ENCODE measurements at regions not wholly inside any gene's neighbourhood (a gene's known extent, or its start where the extent isn't known, plus 50 kb on each side); places are given as distances from the start of the nearest gene placed in this dataset.
"Not testable (repeated sequence)": the region's sequence is repeated elsewhere in the genome, so short reads cannot be mapped to it uniquely, and the experiment has no call there.

DNA sequence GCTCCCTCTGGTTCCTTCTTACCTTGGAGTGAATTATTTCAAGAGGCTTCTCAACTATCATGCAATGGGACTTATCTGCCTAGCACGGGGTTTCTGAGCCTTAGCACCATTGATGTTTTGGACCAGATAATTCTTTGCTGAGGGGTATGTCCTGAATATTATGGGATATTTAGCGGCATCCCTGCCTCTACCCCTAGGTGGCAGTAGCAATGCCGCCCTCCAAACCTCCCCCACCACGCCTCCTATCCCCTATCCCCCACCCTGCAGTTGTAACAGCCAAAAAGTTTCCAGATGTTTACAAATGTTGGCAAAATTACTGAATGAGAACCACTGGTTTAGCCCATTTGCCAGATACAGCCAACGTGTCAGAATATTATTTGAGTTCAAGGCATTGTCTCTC, 125.5 kb downstream of the POSTN start:
- no peak for DNase-seq

DNA sequence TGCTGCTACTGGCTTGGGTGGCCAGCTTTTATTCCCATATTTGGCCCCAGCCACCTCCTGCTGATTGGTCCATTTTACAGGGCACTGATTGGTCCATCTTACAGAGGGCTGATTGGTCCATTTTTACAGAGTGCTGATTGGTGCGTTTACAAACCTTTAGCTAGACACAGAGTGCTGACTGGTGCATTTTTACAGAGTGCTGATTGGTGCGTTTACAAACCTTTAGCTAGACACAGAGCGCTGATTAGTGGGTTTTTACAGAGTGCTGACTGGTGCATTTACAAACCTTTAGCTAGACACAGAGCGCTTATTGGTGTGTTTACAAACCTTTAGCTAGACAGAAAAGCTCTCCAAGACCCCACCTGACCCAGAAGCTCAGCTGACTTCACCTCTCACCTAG, 126.3 kb downstream of the POSTN start:
- DNase-seq = not testable (repeated sequence)

DNA sequence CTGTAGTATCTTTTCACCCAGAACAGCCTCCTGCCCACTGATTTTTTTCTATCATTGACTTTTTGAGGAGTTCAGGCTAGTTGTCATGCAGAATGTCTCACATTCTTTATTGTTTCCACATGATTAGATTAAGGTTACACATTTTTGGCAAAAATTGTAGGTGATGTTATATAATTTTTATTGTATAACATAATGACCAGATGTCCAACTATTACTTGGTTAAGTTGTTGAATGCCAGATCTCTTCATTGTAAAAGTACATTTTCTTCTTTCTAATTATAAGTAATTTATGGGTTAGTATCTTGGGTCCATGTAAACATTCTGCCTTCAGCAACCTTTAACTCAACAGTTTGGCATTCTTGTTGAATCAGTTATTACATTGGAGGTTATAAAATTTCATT, 138.4 kb downstream of the POSTN start:
- DNase-seq = no peak

DNA sequence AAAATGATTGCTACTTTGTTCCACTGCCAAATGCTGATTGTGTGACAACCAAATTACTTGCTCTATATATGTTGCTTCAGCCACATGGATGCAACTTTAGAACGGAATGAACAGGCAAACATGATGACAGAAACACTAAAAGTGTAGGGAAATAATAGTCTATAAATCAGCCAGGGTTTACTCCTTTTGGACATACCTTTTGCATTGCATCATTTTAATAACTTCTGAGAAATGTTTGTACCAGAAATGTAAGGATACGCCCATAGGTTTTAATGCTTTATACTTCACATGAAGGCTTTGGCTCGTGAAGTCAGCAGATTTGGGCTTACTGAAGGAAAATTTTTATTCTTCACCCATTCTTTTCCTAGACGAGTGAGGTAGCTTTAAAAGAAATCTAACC, 141.0 kb downstream of the POSTN start:
- no peak for DNase-seq

DNA sequence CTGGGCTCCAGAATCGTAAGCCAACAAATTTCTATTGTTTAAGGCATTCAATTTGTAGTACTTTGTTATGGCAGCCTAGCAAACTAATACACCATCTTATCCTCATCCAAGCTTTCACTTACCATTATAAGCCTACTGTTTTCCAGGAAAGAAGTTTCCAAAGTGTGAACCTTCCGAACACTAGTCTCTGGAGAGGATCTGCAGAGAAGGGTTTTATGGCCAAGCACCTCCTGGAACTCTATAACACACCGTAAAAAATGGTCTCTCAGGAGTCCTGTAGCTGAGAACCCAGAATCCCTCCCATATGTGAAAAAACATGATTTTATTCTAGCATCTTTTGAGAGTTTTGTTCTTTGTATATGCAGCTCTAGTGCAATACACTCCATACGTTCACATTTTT, 142.1 kb downstream of the POSTN start:
- no peak for DNase-seq

DNA sequence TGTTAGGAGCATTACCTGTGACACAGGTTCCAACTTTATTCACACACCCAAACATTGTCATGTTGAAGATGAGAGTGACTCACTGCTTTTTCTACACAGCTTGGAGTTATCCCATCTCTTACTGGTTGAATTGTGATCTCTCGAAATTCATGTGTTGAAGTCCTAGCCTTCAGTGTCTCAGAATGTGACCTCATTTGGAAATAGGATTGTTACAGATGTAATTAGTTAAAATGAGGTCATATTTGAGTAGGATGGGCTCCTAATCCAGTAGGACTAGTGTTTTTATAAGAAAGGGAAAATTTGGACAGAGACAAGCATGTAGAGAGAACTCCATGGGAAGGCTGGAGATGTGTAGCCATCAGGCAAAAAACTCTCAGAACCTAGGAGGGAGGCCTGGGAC, 142.5 kb downstream of the POSTN start:
- DNase-seq = no peak

DNA sequence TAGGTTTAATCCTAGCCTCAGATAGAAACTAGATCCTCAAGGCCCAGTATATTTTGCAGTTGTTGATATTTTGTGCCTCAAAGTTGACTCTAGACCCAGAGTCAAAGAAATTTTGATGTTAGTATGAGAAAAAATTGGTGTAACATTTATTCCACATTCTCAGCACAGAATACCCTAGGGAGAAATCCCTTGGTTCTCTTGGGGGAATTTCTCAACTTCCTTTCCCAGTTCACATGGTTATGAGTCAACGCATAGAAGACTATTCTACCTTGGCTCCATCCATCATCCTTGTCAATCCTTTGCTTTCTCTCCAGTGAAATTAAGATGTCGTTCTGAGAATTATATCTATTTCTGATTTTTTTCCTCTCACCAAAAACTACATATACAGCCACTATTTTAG, 145.3 kb downstream of the POSTN start:
- no peak for DNase-seq

DNA sequence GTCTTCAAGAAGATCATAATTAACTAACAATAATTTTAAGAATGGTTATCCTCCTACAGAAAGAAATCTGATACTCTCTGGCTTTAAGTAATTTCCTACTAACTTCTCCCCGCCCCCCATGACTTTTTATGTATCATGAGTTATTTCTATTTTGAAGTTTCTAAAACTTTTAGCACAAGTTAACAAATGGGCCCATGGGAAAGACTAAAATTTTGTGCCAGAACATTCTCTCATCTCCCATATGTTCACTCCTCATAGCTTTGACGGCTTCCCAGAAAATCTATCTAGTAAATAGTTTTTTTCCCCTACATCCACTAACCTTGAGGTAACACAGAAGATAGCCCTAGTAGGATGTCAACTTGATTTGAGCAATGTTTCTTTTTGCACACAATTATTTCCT, 148.3 kb downstream of the POSTN start:
- no peak for DNase-seq

DNA sequence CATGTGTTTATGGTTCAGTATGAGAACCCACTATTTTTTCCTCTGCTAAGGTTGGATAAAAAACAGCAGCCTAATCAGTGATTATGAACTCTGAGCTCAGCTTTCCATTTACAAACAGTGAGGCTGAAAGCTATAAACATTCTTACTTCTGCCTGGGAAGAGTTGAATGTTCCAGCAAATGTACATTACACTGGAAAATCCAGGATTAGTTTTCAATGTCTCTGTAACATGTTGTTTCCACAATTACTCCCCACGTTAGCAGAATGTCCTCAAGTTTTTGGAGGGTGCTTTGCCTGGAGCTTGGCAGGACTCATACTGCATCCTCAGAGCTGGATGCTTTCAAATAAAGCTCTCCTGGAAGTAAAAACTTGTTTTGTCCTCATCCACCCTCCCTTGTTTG, 150.4 kb downstream of the POSTN start:
- no peak for DNase-seq

DNA sequence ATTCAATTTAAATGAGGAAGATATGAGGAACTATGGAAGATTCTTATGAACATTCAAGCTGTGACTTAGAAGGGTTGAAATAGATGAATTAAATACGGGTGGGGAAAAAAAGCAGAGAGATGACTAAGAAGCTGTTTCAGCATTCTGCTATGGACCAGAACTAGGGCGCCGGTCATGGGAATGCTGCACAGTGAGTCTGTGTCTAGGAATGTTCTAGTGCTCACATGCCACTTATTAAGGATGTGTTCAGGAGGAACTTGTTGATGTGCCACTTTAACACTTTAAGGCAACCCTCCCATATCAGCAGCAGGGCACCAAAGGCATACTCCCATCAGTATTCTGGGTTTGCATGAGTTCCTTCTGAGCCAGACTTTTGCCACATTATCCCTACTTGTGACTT, 152.1 kb downstream of the POSTN start:
- no peak for DNase-seq

DNA sequence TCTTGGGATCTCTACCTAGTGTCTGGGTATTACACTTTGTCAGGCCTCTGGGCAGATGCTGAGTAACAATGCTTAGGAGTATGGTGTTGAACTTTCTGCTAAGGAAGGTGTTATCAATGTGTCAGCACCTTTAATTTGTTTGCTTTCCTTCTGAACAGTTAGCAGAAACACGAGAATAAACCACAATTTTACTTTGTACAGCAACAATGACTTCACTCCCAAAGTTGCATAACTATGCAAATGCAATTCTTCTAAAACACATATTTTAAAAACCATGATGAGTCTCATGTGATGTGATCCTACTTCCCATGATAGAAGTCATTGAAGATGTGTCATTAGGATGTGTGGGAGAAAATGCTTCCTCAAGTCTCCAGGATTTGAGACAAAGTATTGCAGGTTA, 155.0 kb downstream of the POSTN start:
- DNase-seq = no peak

DNA sequence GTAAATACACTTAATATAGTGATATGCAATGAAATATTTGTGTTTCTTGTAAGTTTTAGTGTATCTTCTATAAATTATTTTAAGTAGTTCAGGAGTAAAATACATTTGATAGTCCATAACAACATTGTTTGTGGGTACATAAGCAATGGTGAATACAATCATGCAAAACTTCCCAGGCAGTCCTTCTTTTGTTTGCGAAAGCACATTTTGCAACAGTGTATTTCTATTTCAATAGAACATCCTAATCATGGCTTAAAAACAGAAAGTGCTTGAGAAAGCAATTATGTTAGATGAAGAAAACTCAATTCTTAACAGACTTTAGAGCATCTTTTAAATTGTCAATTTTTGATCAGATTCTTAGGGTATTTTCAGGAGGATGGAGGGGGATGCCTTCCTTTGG, 155.6 kb downstream of the POSTN start:
- no peak for DNase-seq

DNA sequence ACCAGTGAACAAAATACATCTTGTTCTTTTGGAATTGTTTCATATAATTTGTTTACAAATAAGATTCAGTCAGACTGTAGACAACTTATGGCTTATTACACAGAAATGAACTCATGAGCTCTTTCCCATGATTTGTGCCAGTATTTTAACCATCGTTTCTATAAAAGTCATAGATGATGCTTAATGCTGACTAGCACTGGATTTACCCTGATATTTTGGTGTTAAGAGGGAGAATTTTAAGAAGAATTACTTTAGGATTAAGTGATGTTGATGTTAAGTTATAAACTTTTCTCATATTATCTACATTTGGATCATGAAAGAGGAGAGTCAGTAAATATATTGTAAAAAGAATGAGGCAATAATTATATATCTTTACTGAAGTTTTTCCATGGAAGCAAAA, 162.7 kb downstream of the POSTN start:
- DNase-seq = no peak

DNA sequence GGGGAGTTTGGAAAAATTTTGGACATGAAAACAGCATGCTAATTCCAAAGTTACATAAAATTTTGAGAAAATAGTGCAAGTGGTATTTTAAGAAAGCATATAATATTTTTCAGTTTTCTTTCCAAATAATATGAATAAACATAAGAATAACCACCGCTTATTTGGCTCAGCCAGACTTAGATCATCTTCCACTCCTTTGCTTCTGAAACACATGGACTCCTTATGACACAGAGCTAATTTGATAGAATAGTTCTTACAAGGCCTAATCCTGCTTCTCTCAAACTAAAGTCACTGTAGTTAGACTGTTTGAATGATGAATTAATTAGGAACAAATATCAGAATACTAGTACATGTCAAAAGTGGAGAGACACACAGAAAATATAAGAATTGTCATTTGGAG, 165.5 kb downstream of the POSTN start:
- DNase-seq = no peak

DNA sequence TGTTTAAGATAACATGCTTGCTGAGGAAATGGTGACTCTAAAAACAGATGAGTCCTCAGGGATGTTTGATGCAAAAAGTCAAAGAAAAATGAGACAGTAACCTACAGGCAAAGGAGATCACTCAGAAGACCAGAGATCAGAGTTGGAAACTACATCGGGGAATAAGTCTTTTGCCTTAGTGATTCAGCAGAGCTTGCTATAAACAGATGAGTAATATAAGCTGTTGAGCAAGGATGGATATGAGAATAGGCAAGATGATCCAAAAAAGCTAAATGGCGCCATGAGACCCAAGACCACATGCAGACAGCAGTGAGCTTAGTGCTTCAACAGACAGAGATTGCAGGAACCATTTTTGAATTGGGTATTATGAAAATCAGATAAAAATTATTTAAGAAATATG, 168.6 kb downstream of the POSTN start:
- DNase-seq = no peak

DNA sequence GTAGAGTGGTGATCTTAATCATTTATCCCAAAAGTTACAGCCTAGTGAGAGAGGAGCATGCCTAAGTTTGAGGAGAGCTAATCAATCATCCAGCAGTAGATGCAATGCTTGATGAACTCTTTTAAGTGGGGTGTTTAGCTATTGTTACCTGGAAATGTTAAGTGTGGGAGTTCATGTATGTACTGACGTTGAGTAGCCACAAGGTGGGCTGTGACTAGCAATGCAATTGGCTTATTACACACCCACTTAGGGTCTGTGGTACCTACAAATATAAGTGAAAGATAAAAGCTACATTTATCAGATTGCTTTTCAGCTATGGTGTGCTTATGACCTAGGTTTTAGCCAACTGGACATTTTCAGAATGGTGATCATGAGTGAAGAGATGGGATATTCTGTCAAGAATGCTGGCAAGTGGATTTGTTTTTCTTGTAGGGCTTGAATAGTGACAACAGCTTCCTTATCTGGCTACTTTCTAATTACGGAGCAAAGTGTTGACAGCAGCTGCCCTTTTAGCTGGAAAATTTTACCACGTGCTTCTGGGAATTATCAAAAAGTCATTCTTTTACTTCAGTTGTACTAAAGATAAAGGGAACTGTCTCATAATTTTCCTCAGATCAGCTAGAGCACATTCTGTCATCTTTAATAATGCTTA, 170.6 kb downstream of the POSTN start:
- no peak for DNase-seq

DNA sequence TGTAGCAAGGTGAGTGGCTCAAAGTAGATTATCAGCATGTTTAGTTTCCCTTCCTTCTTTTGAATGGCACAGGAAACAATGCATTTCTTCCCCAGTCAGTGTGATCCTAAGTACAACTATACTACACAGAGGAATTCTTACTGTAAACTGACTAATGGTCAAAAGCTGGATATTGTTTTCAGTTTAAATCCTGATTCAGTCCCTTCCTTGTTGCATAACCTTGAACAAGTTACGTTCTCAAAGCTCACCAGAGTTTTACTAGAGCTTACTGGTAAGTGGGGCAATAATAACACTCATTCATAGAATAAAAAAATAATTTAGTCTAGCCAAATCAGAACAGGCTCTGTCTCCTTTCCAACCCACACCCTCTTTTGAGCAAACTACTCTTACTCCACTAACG, 180.1 kb downstream of the POSTN start:
- no peak for DNase-seq

DNA sequence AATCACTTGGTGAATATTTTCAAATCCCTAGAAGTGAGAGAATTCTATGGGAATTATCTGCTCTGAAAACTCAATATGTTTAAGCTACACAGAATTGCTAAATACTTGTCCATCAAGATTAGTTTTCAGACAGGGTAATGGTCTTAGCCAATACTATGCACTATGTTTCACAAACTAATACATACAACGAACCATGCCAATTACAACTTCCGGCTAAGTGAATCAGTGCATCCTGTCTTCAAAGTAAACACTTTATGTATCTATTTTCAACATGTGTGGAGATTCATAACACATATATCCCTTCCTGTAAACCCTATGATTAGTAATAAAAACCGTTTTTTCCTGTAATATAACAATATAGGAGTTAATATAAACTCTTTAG, 181.5 kb downstream of the POSTN start:
- no peak for DNase-seq

DNA sequence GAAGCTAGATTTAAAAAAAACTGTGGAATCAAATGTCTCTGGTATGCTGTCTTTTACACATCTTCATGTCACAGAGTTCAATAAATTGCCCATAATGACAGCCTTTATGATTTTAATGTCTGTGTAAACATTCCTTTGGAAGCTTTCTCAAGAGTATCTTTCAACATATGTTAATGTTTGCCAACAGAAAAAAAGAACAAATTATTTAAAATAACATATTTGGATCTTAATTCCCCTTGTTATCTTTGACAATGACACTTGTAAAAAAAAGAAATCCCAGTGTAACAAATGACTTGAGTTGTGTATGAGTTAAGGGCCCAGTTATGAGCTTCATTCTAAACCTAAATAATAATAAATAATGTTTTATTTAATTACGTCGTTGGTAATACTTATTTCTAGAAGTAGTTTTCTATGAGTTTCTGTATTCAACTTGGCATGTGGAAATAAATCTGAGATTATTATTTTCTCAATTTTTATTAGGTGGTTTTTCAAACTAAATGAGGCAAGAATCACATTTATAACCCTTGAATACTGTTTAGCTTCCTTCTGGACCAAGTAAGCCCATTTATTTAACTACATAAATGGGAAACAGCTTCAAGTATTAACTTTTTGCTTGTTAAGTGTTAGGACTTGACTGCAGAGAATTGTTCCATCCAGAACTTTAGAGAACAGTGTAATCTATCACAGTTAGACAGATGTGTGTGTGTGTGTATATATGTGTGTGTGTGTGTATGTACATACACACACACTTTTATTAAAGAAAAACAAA, 182.1 kb downstream of the POSTN start:
- no peak for DNase-seq

DNA sequence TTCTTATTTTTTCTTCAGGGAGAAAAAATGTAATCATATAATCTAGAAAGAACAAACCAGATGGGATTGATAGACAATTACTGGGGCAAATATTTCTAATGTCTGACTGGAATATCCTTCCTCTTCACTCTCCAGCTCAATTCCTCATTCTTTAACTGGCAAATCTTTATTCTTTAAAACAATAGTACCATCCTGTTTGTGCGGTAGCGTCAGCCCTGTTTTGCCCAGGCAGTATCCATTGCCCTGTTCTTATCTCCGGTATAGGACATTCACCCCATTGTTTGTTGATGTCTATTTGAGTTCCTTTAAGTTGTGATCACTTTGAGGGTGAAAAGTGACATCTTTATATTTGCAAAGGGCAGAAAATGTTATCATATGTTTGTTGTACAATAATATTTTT, 185.4 kb downstream of the POSTN start:
- no peak for DNase-seq

DNA sequence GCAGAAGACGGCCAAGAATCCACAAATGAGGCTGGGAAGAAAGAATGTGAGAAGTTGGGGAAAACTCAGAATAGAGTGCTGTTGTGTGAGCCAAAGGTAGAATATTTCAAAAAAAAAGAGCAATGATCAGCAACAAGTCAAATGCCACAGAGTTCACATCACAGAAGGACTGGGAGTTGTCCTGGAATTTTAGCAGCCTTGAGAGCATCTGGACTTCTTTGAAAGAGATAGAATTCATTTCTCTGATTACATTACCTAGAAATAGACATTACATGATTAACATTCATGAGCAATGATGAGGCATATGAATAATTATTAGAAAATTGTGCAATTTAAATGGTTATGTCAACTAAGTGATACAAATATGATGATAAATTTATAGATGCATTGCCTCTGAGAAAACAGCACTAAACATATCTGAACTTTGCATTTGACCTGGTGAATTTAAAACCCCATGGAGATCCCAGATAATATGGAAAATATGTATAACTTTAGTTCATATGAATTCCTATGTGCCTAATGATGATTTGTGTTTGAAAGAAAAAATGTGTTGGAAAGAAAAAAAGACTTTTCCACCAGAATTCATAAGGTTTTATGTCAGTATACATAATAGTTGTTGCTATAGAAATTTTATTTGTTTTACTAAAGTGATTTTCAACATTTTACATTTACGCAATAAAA, 186.2 kb downstream of the POSTN start:
- DNase-seq = no peak

DNA sequence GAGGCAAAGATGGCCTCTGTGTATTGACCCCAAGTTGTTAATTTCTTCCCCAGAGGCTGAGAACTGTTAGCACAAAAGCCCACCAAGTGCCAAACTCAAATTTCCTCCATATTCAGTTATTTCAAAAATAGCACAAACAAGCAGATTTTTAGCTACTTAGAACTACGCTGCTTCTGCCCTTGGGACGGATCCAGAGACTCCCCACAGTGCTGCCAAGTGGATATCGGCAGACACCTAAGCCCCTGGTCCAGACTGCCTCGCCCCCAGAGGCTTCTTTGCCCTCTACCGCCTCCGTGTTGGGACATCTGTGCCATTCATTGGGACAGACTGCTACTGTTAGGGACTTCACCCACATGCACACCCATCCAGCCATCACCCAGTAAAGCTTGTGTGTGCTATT, 188.3 kb downstream of the POSTN start:
- no peak for DNase-seq

DNA sequence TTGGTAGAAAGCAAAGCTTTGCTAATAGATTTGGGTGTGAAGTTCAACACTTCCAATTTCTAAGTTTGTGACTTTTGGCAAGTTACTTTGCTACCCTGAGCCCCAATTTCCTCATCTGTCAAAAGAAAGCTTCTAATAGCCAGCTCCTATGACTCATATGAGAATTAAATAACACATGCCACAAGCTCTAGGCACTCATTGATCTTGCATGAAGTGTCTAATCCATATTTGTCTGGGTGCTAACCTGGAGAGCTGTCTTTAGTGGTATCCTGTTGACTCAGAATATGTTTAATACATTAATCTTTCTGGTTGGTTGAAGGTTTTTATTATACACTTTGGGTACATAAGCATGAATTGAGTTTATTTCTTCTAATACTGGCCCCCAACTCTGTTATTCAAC, 188.8 kb downstream of the POSTN start:
- no peak for DNase-seq

DNA sequence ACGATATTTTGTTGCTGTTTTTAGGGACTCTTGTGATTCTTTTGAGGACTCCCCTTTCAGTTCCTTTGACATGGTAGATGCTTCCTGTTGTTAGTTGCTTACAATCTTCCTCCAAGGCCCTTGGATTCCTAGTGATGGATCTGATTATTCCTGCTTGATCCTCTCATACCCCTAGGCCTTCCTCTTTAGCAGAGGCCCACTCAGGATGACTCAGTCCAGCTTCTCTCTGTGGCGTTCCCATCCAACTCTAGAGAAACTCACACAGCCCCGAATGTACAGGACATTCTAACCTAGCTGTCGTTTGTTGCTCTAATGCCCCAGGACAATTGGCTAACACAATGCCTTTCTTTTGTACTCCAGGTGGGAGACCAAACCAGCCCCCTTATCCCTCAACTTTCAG, 191.4 kb downstream of the POSTN start:
- DNase-seq = no peak

DNA sequence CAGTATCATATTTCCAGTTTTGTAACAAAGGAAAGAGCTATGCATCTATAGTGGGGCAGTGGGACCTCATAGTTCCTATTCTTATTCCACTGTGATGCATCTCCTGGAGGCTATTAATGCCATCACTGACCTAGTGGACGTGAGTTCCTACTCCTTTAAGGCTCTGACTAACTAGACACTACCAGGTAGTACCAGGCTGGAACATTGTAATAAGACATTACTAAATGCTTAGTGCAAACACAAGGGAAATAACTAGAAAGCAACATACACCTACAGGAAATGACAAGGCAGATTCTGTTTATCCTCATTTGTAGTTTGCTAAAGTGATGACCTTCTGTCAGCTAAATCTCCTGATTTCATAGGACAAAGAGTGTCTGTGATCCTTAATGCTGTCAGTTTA, 192.5 kb downstream of the POSTN start:
- DNase-seq = no peak
